EH (cell line): ENCODE measurements at regions not wholly inside any gene's neighbourhood (a gene's known extent, or its start where the extent isn't known, plus 50 kb on each side); places are given as distances from the start of the nearest gene placed in this dataset.

Source experiments
- DNase-seq: peaks from one replicate; pipeline ENCODE4 v3.0.0-alpha.2; 2015; ENCODE audit warnings: low read depth

GRCh38 chr11:116532066-116532465 lies 240.7 kb downstream of the BUD13 start:
- DNase-seq: no peak

- DNase-seq: no peak
These were observed 242.1 kb downstream of the BUD13 start for GRCh38 chr11:116530705-116531104.

GRCh38 chr11:116529271-116529670 lies 243.5 kb downstream of the BUD13 start:
- DNase-seq: no peak

GRCh38 chr11:116527180-116527991 lies 245.4 kb downstream of the BUD13 start:
- no peak for DNase-seq

- no peak for DNase-seq
These were observed 246.8 kb downstream of the BUD13 start for GRCh38 chr11:116525961-116526495.

GRCh38 chr11:116519499-116519898 lies 253.3 kb downstream of the BUD13 start:
- DNase-seq: no peak

GRCh38 chr11:116518141-116518540 lies 254.6 kb downstream of the BUD13 start:
- DNase-seq: no peak

GRCh38 chr11:116517584-116517983 lies 255.2 kb downstream of the BUD13 start:
- DNase-seq: no peak

GRCh38 chr11:116517077-116517476 lies 255.7 kb downstream of the BUD13 start:
- DNase-seq: no peak

- no peak for DNase-seq
These were observed 257.1 kb downstream of the BUD13 start for GRCh38 chr11:116515664-116516184.

GRCh38 chr11:116513894-116514293 lies 258.9 kb downstream of the BUD13 start:
- peak; percentile 55 for DNase-seq

- no peak for DNase-seq
These were observed 259.4 kb downstream of the BUD13 start for GRCh38 chr11:116513278-116513823.

- DNase-seq: no peak
These were observed 259.9 kb downstream of the BUD13 start for GRCh38 chr11:116512841-116513240.

- no peak for DNase-seq
These were observed 261.1 kb downstream of the BUD13 start for GRCh38 chr11:116511684-116512083.

GRCh38 chr11:116510886-116511650 lies 261.7 kb downstream of the BUD13 start:
- DNase-seq: no peak

- DNase-seq: no peak
These were observed 262.6 kb downstream of the BUD13 start for GRCh38 chr11:116510166-116510565.

- DNase-seq: no peak
These were observed 263.2 kb downstream of the BUD13 start for GRCh38 chr11:116509551-116509950.

GRCh38 chr11:116507849-116508695 lies 264.7 kb downstream of the BUD13 start:
- DNase-seq: no peak

- no peak for DNase-seq
These were observed 265.8 kb downstream of the BUD13 start for GRCh38 chr11:116507016-116507415.

- no peak for DNase-seq
These were observed 266.4 kb downstream of the BUD13 start for GRCh38 chr11:116506263-116506825.
